SK-N-SH treated with all-trans-retinoic acid at 6 μM for 48 hours (cell line): ENCODE measurements at regions not wholly inside any gene's neighbourhood (a gene's known extent, or its start where the extent isn't known, plus 50 kb on each side); places are given as distances from the start of the nearest gene placed in this dataset.

Experiments used
- ATAC-seq: fragments of 200-7000 bp; cut with Tn5 transposase; 3 replicates; pipeline ENCODE4 v1.9.1; 2020; ENCODE audit warnings: mild to moderate bottlenecking, moderate library complexity
- ARNTL ChIP-seq: fragments of 450-650 bp; formaldehyde crosslinking; IDR thresholded peaks from 2 replicates; pipeline ENCODE4 v1.5.0; 2020; ENCODE audit warnings: low read depth, mild to moderate bottlenecking, moderate library complexity, borderline replicate concordance
- BACH2 ChIP-seq: fragments of 250-450 bp; sonication (Bioruptor Pico); IDR thresholded peaks from 2 replicates; pipeline ENCODE4 v1.9.0; 2021; ENCODE audit warnings: mild to moderate bottlenecking, borderline replicate concordance
- CSDC2 ChIP-seq: fragments of 250-450 bp; sonication (Bioruptor Pico); IDR thresholded peaks from 2 replicates; pipeline ENCODE4 v1.5.0; 2020; ENCODE audit warnings: mild to moderate bottlenecking, moderate library complexity
- CSRNP3 ChIP-seq: fragments of 250-450 bp; sonication (Bioruptor Pico); IDR thresholded peaks from 2 replicates; pipeline ENCODE4 v1.5.1; 2021; ENCODE audit warnings: mild to moderate bottlenecking, moderate library complexity
- GLIS3 ChIP-seq: fragments of 250-450 bp; sonication (Bioruptor Pico); IDR thresholded peaks from 2 replicates; pipeline ENCODE4 v1.5.0; 2020; ENCODE audit warnings: mild to moderate bottlenecking, moderate library complexity
- ISL1 ChIP-seq: fragments of 250-450 bp; sonication (Bioruptor Pico); IDR thresholded peaks from 2 replicates; pipeline ENCODE4 v2.1.2; 2022; ENCODE audit warnings: mild to moderate bottlenecking, moderate library complexity
- OSR1 ChIP-seq: fragments of 250-450 bp; sonication (Bioruptor Pico); IDR thresholded peaks from 2 replicates; pipeline ENCODE4 v1.8.0; 2022; ENCODE audit warnings: moderate library complexity, mild to moderate bottlenecking, inconsistent platforms
- PATZ1 ChIP-seq: fragments of 250-450 bp; sonication (Bioruptor Pico); IDR thresholded peaks from 2 replicates; pipeline ENCODE4 v1.8.0; 2020; ENCODE audit warnings: mild to moderate bottlenecking, moderate library complexity, borderline replicate concordance
- POU6F1 ChIP-seq: fragments of 250-450 bp; sonication (Bioruptor Pico); IDR thresholded peaks from 2 replicates; pipeline ENCODE4 v1.8.0; 2021; ENCODE audit warnings: low read depth, mild to moderate bottlenecking, moderate library complexity, borderline replicate concordance
- PPARA ChIP-seq: fragments of 250-450 bp; sonication (Bioruptor Pico); IDR thresholded peaks from 2 replicates; pipeline ENCODE4 v1.5.0; 2020; ENCODE audit warnings: mild to moderate bottlenecking, borderline replicate concordance
- SNAI2 ChIP-seq: fragments of 250-450 bp; sonication (Bioruptor Pico); IDR thresholded peaks from 2 replicates; pipeline ENCODE4 v1.5.0; 2020; ENCODE audit warnings: mild to moderate bottlenecking, moderate library complexity
- TCF4 ChIP-seq: fragments of 250-450 bp; sonication (Bioruptor Pico); IDR thresholded peaks from 2 replicates; pipeline ENCODE4 v1.8.0; 2021; ENCODE audit warnings: mild to moderate bottlenecking, moderate library complexity, borderline replicate concordance
- TOX ChIP-seq: fragments of 250-450 bp; sonication (Bioruptor Pico); IDR thresholded peaks from 2 replicates; pipeline ENCODE4 v1.8.0; 2021; ENCODE audit warnings: mild to moderate bottlenecking, moderate library complexity, borderline replicate concordance
- ZC3H10 ChIP-seq: fragments of 250-450 bp; sonication (Bioruptor Pico); IDR thresholded peaks from 2 replicates; pipeline ENCODE4 v1.5.1; 2021; ENCODE audit warnings: mild to moderate bottlenecking, moderate library complexity
- ZFP3 ChIP-seq: fragments of 250-450 bp; sonication (Bioruptor Pico); IDR thresholded peaks from 2 replicates; pipeline ENCODE4 v1.5.0; 2020; ENCODE audit warnings: mild to moderate bottlenecking, moderate library complexity
- ZFP30 ChIP-seq: fragments of 450-650 bp; formaldehyde crosslinking; IDR thresholded peaks from 2 replicates; pipeline ENCODE4 v1.5.0; 2022; ENCODE audit warnings: mild to moderate bottlenecking, moderate library complexity
- ZNF70 ChIP-seq: fragments of 450-650 bp; formaldehyde crosslinking; IDR thresholded peaks from 2 replicates; pipeline ENCODE4 v1.5.0; 2020; ENCODE audit warnings: mild to moderate bottlenecking, moderate library complexity
- ZNF8 ChIP-seq: fragments of 450-650 bp; formaldehyde crosslinking; IDR thresholded peaks from 2 replicates; pipeline ENCODE4 v1.5.0; 2020; ENCODE audit warnings: mild to moderate bottlenecking, moderate library complexity
- TF ChIP-seq, protein P1 (sequence below): fragments of 250-450 bp; sonication (Bioruptor Pico); IDR thresholded peaks from 2 replicates; pipeline ENCODE4 v1.5.0; 2020; ENCODE audit warnings: mild to moderate bottlenecking, moderate library complexity
- TF ChIP-seq, protein P2 (sequence below): fragments of 250-450 bp; sonication (Bioruptor Pico); IDR thresholded peaks from 2 replicates; pipeline ENCODE4 v1.5.1; 2020; ENCODE audit warnings: low read depth, mild to moderate bottlenecking, moderate library complexity

GRCh38 chr12:96134200-96134599 is 60.0 kb upstream of the ELK3 start:
- ATAC-seq: no peak

GRCh38 chr12:96136161-96136560 is 58.0 kb upstream of the ELK3 start:
- ATAC-seq: peak; percentile 69
- no peak for TF ChIP-seq ZFP3
- TF ChIP-seq PPARA (CRISPR knock-in tag): no peak
- TF ChIP-seq POU6F1 (CRISPR knock-in tag): no peak
- TF ChIP-seq CSDC2 (CRISPR knock-in tag): no peak
- TF ChIP-seq PATZ1: no peak
- no peak for TF ChIP-seq ZNF70 (CRISPR knock-in tag)
- no peak for TF ChIP-seq CSRNP3 (CRISPR knock-in tag)
- TF ChIP-seq SNAI2 (CRISPR knock-in tag): no peak
- TF ChIP-seq ZC3H10: no peak
- TF ChIP-seq ARNTL (CRISPR knock-in tag): no peak

More at GRCh38 chr12:96134200-96134599, 60.0 kb upstream of the ELK3 start:
- TF ChIP-seq ISL1 (CRISPR knock-in tag) (no peak), CSRNP3 (CRISPR knock-in tag) (no peak), TCF4 (CRISPR knock-in tag) (no peak), TOX (CRISPR knock-in tag) (no peak), ZFP30 (CRISPR knock-in tag) (no peak), ZNF8 (CRISPR knock-in tag) (no peak), PPARA (CRISPR knock-in tag) (no peak), POU6F1 (CRISPR knock-in tag) (no peak), ZFP3 (no peak), BACH2 (CRISPR knock-in tag) (no peak), GLIS3 (CRISPR knock-in tag) (no peak), ZC3H10 (no peak), PATZ1 (no peak), CSDC2 (CRISPR knock-in tag) (no peak), OSR1 (no peak)
- TF ChIP-seq, protein P1, sequence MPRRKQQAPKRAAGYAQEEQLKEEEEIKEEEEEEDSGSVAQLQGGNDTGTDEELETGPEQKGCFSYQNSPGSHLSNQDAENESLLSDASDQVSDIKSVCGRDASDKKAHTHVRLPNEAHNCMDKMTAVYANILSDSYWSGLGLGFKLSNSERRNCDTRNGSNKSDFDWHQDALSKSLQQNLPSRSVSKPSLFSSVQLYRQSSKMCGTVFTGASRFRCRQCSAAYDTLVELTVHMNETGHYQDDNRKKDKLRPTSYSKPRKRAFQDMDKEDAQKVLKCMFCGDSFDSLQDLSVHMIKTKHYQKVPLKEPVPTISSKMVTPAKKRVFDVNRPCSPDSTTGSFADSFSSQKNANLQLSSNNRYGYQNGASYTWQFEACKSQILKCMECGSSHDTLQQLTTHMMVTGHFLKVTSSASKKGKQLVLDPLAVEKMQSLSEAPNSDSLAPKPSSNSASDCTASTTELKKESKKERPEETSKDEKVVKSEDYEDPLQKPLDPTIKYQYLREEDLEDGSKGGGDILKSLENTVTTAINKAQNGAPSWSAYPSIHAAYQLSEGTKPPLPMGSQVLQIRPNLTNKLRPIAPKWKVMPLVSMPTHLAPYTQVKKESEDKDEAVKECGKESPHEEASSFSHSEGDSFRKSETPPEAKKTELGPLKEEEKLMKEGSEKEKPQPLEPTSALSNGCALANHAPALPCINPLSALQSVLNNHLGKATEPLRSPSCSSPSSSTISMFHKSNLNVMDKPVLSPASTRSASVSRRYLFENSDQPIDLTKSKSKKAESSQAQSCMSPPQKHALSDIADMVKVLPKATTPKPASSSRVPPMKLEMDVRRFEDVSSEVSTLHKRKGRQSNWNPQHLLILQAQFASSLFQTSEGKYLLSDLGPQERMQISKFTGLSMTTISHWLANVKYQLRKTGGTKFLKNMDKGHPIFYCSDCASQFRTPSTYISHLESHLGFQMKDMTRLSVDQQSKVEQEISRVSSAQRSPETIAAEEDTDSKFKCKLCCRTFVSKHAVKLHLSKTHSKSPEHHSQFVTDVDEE (CRISPR knock-in tag): no peak
- TF ChIP-seq, protein P2, sequence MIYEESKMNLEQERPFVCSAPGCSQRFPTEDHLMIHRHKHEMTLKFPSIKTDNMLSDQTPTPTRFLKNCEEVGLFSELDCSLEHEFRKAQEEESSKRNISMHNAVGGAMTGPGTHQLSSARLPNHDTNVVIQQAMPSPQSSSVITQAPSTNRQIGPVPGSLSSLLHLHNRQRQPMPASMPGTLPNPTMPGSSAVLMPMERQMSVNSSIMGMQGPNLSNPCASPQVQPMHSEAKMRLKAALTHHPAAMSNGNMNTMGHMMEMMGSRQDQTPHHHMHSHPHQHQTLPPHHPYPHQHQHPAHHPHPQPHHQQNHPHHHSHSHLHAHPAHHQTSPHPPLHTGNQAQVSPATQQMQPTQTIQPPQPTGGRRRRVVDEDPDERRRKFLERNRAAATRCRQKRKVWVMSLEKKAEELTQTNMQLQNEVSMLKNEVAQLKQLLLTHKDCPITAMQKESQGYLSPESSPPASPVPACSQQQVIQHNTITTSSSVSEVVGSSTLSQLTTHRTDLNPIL (CRISPR knock-in tag): no peak
